Ovary (tissue), 7 donors: ENCODE measurements at regions not wholly inside any gene's neighbourhood (a gene's known extent, or its start where the extent isn't known, plus 50 kb on each side); places are given as distances from the start of the nearest gene placed in this dataset.

Experiments
- DNase-seq, 5 donors: peaks; one replicate each; pipeline ENCODE4 v3.0.0-alpha.2; 2019 to 2020
- H3K27ac ChIP-seq, 2 donors: fragments of 200-600 bp; one replicate each; pipeline versions ENCODE4 v1.5.1 to v1.8.0; 2019 to 2022
- H3K27me3 ChIP-seq: fragments of 200-600 bp; one replicate; pipeline ENCODE4 v1.8.0; 2022
- H3K36me3 ChIP-seq: fragments of 200-600 bp; sonication (generic); one replicate; pipeline ENCODE4 v1.5.1; 2019
- H3K4me1 ChIP-seq: one replicate; pipeline ENCODE4 v1.8.1; 2013; ENCODE audit warnings: mild to moderate bottlenecking, moderate library complexity; ENCODE audit not compliant: insufficient read depth
- H3K4me3 ChIP-seq: fragments of 200-600 bp; sonication (generic); one replicate; pipeline ENCODE4 v1.5.1; 2017
- H3K9me3 ChIP-seq, 2 donors: fragments of 200-600 bp in 1 of 2; sonication (generic) in 1 of 2; one replicate each; pipeline versions ENCODE4 v1.5.1 to v1.8.1; 2013 to 2019; ENCODE audit warnings: mild to moderate bottlenecking in 1 of 2, moderate library complexity in 1 of 2
- CTCF ChIP-seq, 3 donors: fragments of 450-650 bp in 2 of 3; fragments of 200-600 bp in 1 of 3; IDR thresholded peaks; one replicate each; pipeline versions ENCODE4 v1.5.1 to v1.8.0; 2016 to 2022; ENCODE audit warnings: antibody characterized with exemption in 3 of 3, mild to moderate bottlenecking in 1 of 3
- EP300 ChIP-seq: sonication (generic); formaldehyde crosslinking; IDR thresholded peaks from one replicate; pipeline ENCODE4 v1.6.1; 2017; ENCODE audit warnings: antibody characterized with exemption
- POLR2A ChIP-seq: fragments of 450-650 bp; IDR thresholded peaks from one replicate; pipeline ENCODE4 v1.6.1; 2017; ENCODE audit warnings: antibody characterized with exemption, mild to moderate bottlenecking, moderate library complexity
- WGBS, 3 donors: extraction: QIAGEN DNeasy Blood & Tissue Kit in 1 of 3; methylation state at CpG; one replicate each; pipeline versions ENCODE4 v1.1.5 to v1.1.7; 2013 to 2017; 5-methylcytosine and 5-hydroxymethylcytosine counted together
- intact Hi-C, 4 donors: fragments of 100-400 bp; cut with DNase I; formaldehyde crosslinking; loops; one replicate each; pipeline versions ENCODE4 v1.11.0 to v1.15.1; 2022 to 2023
- donor health status: DM: no; HTN: no; CAD: no; lungs with moderate emphysema.
- donor health status: DM: no; HTN: no; CAD: no.
- donor health status: Bipolar disorder and iron deficiency.
- donor health status: DM: no; HTN: no; CAD: no.
- donor health status: DM: yes; HTN: yes; CAD: no.

- Histone ChIP-seq H3K27ac (no peak overlapping the region), H3K4me3 (no peak overlapping the region), H3K36me3 (no peaks in the 10 kb centered on the region), H3K9me3 (no peaks in the 10 kb centered on the region), H3K27me3 (no peaks in the 10 kb centered on the region), H3K4me1 (no peaks in the 10 kb centered on the region)
- intact Hi-C loops, result no loop called here
- no peak for DNase-seq
- TF ChIP-seq POLR2A, result no peak
- TF ChIP-seq CTCF (IDR thresholded peaks at IDR 0.05), result no peak
- TF ChIP-seq EP300, result no peak
Measured at GRCh38 chr17:53490447-53490968, 332.2 kb upstream of the KIF2B start.

- no peak for TF ChIP-seq CTCF (IDR thresholded peaks at IDR 0.05)
- no peak for TF ChIP-seq POLR2A
- TF ChIP-seq EP300, result no peak
- Histone ChIP-seq H3K36me3 (no peaks in the 10 kb centered on the region), H3K4me1 (no peaks in the 10 kb centered on the region), H3K9me3 (no peaks in the 10 kb centered on the region), H3K4me3 (no peak overlapping the region), H3K27ac (no peak overlapping the region), H3K27me3 (no peaks in the 10 kb centered on the region)
- 23 to 31% (median 24%) methylated on average over 1 of the region's 1 CpG for WGBS, 3 donors
- DNase-seq, result no peak
- intact Hi-C loops, result no loop called here
Measured at GRCh38 chr17:53483704-53484103, 339.0 kb upstream of the KIF2B start.

GRCh38 chr17:53475002-53475401, 347.7 kb upstream of the KIF2B start:
- Histone ChIP-seq H3K9me3 (no peaks in the 10 kb centered on the region), H3K4me3 (no peak overlapping the region), H3K36me3 (no peaks in the 10 kb centered on the region), H3K4me1 (no peaks in the 10 kb centered on the region), H3K27me3 (no peaks in the 10 kb centered on the region), H3K27ac (no peak overlapping the region)
- no peak for DNase-seq
- WGBS, 3 donors, result 12 to 30% (median 26%) methylated on average over 3 of the region's 3 CpGs
- no peak for TF ChIP-seq EP300
- no peak for TF ChIP-seq CTCF (IDR thresholded peaks at IDR 0.05)
- no peak for TF ChIP-seq POLR2A
- intact Hi-C loops, result no loop called here

GRCh38 chr17:53472586-53472985, 350.1 kb upstream of the KIF2B start:
- Histone ChIP-seq H3K36me3 (no peaks in the 10 kb centered on the region), H3K4me1 (no peaks in the 10 kb centered on the region), H3K9me3 (no peaks in the 10 kb centered on the region), H3K27ac (no peak overlapping the region), H3K27me3 (no peaks in the 10 kb centered on the region), H3K4me3 (no peak overlapping the region)
- no peak for TF ChIP-seq CTCF (IDR thresholded peaks at IDR 0.05)
- no peak for TF ChIP-seq POLR2A
- no peak for TF ChIP-seq EP300
- DNase-seq, result no peak
- 89 to 96% (median 94%) methylated on average over 1 of the region's 1 CpG for WGBS, 3 donors
- intact Hi-C loops, result no loop called here

GRCh38 chr17:53471514-53471913, 351.2 kb upstream of the KIF2B start:
- H3K27me3 ChIP-seq, result no peaks in the 10 kb centered on the region
- DNase-seq, result no peak
- no peak for TF ChIP-seq POLR2A
- no peak for TF ChIP-seq CTCF (IDR thresholded peaks at IDR 0.05)
- no peak for TF ChIP-seq EP300
- no peaks in the 10 kb centered on the region for H3K36me3 ChIP-seq
- no peak overlapping the region for H3K4me3 ChIP-seq
- H3K4me1 ChIP-seq, result no peaks in the 10 kb centered on the region
- intact Hi-C loops, result no loop called here
- no peaks in the 10 kb centered on the region for H3K9me3 ChIP-seq
- no peak overlapping the region for H3K27ac ChIP-seq
- 82 to 84% (median 82%) methylated on average over 7 of the region's 7 CpGs for WGBS, 3 donors
